ENCODE measurements at regions not wholly inside any gene's neighbourhood (a gene's known extent, or its start where the extent isn't known, plus 50 kb on each side); places are given as distances from the start of the nearest gene placed in this dataset.

DNA sequence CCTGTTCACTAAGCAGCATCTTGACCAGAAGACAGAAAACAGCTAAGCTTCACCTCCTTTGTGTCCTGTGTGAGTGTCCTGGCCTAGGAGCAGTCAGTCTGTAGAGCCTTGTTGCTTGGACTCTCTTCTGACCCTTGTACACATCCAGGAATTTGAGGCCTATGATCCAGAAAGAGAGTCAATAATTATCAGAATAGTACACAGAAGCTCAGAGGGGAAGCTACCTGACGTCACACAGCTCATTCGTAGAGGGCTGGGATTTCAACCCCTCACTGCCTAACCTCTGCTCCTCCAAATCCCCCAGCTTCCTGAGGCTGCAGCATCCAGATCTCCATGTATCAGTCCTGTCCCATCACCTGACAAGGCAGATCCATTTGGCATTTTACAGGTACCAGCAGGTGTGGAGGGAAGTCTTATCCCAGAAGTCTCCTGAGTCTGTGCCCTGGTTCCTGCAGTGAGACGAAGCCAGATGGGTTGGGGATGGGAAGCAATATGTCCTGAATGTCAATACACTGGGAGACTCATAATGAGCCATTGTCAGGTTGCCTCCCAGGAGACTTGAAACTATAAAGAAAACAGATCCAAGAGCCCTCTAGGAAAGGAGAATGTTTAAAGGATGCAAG is 203.1 kb downstream of the MINAR1 start:
- TF ChIP-seq POLR2A (IDR thresholded peaks at IDR 0.05) = no peak
- no peak overlapping the region for H3K4me3 ChIP-seq
- H3K27ac ChIP-seq = no peak overlapping the region
- no peaks in the 10 kb centered on the region for H3K4me1 ChIP-seq (replicated peaks in 1 of 2)
- intact Hi-C loops (cut with DNase I) = no loop called here
- WGBS, 4 donors = 35 to 77% (median 64%) methylated on average over 3 of the region's 3 CpGs
- no peaks in the 10 kb centered on the region for H3K36me3 ChIP-seq (replicated peaks in 1 of 2)
- H3K9me3 ChIP-seq (replicated peaks in 1 of 3) = no peaks in the 10 kb centered on the region
- no peak for DNase-seq
- H3K27me3 ChIP-seq = peaks cover 6% of the 10 kb centered on the region

DNA sequence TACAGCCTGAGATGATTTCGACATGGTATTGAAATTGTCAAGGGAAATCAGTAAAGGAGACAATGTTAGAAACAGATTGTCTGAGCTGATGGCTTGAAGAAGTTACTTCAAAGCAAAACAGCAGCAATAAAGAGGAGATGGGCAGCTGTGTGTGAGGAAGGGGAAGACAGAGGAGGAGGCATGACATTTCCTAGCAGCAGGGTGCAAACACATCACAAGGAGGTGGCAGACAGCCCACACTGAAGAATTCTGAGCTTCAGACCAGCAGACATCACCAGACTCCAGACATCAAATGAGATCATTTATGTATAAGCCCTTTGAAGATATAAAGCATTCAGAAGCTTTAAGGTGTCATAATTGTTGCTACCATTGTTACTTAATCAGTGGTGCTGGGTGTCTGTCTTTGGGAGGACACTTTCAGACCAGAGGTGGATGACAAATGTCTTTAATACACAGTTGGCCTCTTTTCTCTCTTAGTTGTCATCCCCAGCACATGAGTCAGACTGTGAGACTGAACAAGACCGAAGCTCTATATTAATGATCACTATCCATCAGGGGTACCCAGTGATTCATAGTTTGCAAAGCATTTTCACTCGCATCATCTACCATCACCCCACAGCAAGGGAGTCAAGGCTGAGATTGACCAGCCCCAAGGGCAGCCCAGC is 203.9 kb downstream of the MINAR1 start:
- H3K27ac ChIP-seq = no peak overlapping the region
- no peaks in the 10 kb centered on the region for H3K4me1 ChIP-seq (replicated peaks in 1 of 2)
- intact Hi-C loops (cut with DNase I) = no loop called here
- H3K36me3 ChIP-seq (replicated peaks in 1 of 2) = no peaks in the 10 kb centered on the region
- no peaks in the 10 kb centered on the region for H3K9me3 ChIP-seq (replicated peaks in 1 of 3)
- H3K4me3 ChIP-seq = no peak overlapping the region
- DNase-seq = no peak
- H3K27me3 ChIP-seq = peaks cover 6% of the 10 kb centered on the region
- WGBS, 4 donors = 34 to 57% (median 45%) methylated on average over 3 of the region's 3 CpGs
- no peak for TF ChIP-seq POLR2A (IDR thresholded peaks at IDR 0.05)
- TF ChIP-seq, protein P1, sequence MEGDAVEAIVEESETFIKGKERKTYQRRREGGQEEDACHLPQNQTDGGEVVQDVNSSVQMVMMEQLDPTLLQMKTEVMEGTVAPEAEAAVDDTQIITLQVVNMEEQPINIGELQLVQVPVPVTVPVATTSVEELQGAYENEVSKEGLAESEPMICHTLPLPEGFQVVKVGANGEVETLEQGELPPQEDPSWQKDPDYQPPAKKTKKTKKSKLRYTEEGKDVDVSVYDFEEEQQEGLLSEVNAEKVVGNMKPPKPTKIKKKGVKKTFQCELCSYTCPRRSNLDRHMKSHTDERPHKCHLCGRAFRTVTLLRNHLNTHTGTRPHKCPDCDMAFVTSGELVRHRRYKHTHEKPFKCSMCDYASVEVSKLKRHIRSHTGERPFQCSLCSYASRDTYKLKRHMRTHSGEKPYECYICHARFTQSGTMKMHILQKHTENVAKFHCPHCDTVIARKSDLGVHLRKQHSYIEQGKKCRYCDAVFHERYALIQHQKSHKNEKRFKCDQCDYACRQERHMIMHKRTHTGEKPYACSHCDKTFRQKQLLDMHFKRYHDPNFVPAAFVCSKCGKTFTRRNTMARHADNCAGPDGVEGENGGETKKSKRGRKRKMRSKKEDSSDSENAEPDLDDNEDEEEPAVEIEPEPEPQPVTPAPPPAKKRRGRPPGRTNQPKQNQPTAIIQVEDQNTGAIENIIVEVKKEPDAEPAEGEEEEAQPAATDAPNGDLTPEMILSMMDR (IDR thresholded peaks at IDR 0.05) = no peak

DNA sequence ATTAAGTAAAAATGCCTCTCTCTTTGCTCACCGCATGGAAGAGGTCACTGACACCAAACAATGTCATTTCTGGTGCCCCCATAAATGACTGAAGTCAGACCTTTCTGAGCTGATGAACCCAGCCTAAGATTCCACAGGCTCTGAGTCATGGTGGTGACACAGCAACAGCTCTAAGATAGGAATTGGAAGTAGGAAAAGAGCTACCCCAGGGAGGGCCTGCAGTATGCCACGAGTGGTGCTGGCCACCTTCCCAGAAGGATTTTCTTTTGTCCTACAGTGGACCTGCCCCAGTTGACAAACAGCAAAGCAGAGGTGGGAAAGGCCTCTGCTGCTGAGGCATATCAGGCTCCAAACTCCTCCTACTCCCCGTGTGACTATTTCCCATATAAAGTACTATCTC is 208.1 kb downstream of the MINAR1 start:
- intact Hi-C loops (cut with DNase I) = no loop called here
- Histone ChIP-seq H3K27me3 (no peaks in the 10 kb centered on the region), H3K36me3 (replicated peaks in 1 of 2) (no peaks in the 10 kb centered on the region), H3K9me3 (replicated peaks in 1 of 3) (no peaks in the 10 kb centered on the region), H3K4me3 (no peak overlapping the region), H3K27ac (no peak overlapping the region), H3K4me1 (replicated peaks in 1 of 2) (no peaks in the 10 kb centered on the region)
- peak in 4 of 7 donors; percentile 4 to 26 (median 22) for DNase-seq
- WGBS, 4 donors = 40 to 55% (median 49%) methylated on average over 3 of the region's 3 CpGs
- TF ChIP-seq POLR2A (IDR thresholded peaks at IDR 0.05) = no peak
- TF ChIP-seq, protein P1 (IDR thresholded peaks at IDR 0.05) = no peak

DNA sequence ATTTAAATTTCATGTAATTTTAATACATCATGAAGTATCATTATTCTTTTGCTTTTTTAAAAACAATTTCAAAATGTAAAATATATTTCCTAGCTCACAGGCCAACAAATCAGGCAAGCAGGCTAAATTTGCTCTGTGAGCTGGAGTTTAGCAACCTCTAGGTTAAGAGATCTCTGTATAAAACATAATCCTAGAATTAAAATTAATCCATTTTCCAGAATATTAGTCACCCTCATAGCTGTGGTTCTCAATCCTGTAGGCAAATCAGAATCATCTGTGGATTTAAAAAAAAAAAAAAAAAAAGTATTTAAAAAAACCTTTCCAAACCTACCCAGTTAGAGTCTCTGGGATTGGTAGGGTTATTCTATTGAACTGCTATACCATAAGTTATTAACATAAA is 209.7 kb downstream of the MINAR1 start:
- Histone ChIP-seq H3K4me3 (no peak overlapping the region), H3K4me1 (replicated peaks in 1 of 2) (no peaks in the 10 kb centered on the region), H3K36me3 (replicated peaks in 1 of 2) (no peaks in the 10 kb centered on the region), H3K27ac (no peak overlapping the region), H3K27me3 (no peaks in the 10 kb centered on the region), H3K9me3 (replicated peaks in 1 of 3) (peaks cover 0 to 6% (median 0%) of the 10 kb centered on the region in 3 donors)
- no peak for TF ChIP-seq POLR2A (IDR thresholded peaks at IDR 0.05)
- TF ChIP-seq, protein P1 (IDR thresholded peaks at IDR 0.05) = no peak
- DNase-seq = no peak
- intact Hi-C loops (cut with DNase I) = no loop called here

DNA sequence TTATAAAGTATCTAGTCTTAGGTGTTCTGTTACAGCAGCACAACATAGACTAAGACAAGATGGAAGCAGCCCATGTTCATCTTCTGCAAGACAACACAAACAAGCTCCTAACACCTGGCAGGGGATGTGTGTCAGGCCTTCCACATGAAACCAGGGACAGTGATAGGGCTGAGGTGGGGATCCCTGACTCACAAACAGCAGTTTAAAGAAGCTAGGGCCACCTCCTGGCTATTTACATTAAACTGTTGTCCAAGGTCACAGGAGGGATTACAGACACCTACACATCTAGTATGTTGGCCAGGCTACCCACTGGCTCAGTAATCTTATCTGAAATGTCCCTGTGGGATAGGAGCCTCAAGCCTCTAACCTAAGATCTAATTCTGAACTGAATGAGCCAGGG is 211.3 kb downstream of the MINAR1 start:
- H3K27ac ChIP-seq = no peak overlapping the region
- no peak overlapping the region for H3K4me3 ChIP-seq
- peaks cover 0 to 6% (median 0%) of the 10 kb centered on the region in 3 donors for H3K9me3 ChIP-seq (replicated peaks in 1 of 3)
- intact Hi-C loops (cut with DNase I) = no loop called here
- H3K27me3 ChIP-seq = no peaks in the 10 kb centered on the region
- H3K4me1 ChIP-seq (replicated peaks in 1 of 2) = no peaks in the 10 kb centered on the region
- no peaks in the 10 kb centered on the region for H3K36me3 ChIP-seq (replicated peaks in 1 of 2)
- no peak for TF ChIP-seq POLR2A (IDR thresholded peaks at IDR 0.05)
- TF ChIP-seq, protein P1 (IDR thresholded peaks at IDR 0.05) = no peak
- DNase-seq = no peak
